ENCODE measurements at regions not wholly inside any gene's neighbourhood (a gene's known extent, or its start where the extent isn't known, plus 50 kb on each side); places are given as distances from the start of the nearest gene placed in this dataset. TPM values are rescaled to one million over a fixed set of nuclear protein-coding genes. Genes with fewer than 3 reads are reported as not detected.

DNA sequence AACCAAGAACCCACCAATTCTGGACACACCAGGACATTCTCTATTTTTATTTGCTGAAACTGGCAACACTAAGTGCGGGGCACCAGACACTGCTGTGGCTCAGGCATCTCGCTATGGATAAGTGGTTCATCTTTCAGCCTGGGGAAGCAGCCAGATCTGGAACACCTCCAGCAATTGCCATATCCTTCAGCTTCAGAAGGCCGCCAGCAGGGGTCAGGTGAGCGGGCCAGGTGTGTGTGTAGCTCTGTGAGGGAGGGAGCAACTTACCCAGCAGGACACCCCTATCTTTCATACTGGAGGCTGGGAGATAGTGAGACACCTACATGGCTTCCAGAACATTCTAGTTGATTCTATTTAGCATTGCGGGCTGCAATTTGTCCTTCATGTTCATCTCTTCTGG lies 57.0 kb upstream of the GBA3 start:
- TF ChIP-seq, protein P1, sequence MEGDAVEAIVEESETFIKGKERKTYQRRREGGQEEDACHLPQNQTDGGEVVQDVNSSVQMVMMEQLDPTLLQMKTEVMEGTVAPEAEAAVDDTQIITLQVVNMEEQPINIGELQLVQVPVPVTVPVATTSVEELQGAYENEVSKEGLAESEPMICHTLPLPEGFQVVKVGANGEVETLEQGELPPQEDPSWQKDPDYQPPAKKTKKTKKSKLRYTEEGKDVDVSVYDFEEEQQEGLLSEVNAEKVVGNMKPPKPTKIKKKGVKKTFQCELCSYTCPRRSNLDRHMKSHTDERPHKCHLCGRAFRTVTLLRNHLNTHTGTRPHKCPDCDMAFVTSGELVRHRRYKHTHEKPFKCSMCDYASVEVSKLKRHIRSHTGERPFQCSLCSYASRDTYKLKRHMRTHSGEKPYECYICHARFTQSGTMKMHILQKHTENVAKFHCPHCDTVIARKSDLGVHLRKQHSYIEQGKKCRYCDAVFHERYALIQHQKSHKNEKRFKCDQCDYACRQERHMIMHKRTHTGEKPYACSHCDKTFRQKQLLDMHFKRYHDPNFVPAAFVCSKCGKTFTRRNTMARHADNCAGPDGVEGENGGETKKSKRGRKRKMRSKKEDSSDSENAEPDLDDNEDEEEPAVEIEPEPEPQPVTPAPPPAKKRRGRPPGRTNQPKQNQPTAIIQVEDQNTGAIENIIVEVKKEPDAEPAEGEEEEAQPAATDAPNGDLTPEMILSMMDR (IDR thresholded peaks at IDR 0.05; ENCODE audit: poor library complexity) = no peak
- no peak for TF ChIP-seq EZH2 (IDR thresholded peaks at IDR 0.05; ENCODE audit: borderline replicate concordance)
- no peak for TF ChIP-seq EZH2phosphoT487 (IDR thresholded peaks at IDR 0.05; ENCODE audit: low read depth, severe bottlenecking, unreplicated experiment)
- no peaks in the 10 kb centered on the region for H3K27me3 ChIP-seq
- H3K9me2 ChIP-seq (replicated peaks; ENCODE audit: insufficient read depth) = no peaks in the 10 kb centered on the region
- no peak overlapping the region for H3K4me2 ChIP-seq
- H3K9me3 ChIP-seq (ENCODE audit: low read depth) = no peaks in the 10 kb centered on the region
- H3K27ac ChIP-seq = no peak overlapping the region
- no peaks in the 10 kb centered on the region for H3K4me1 ChIP-seq (ENCODE audit: insufficient read depth)
- no peaks in the 10 kb centered on the region for H3K36me3 ChIP-seq (replicated peaks; ENCODE audit: insufficient read depth, low read depth)
- no peak for DNase-seq (ENCODE audit: low spot score)
- no peak overlapping the region for H3K4me3 ChIP-seq
- WGBS (ENCODE audit: low lambda C conversion rate, missing lambda C conversion rate) = 91% methylated on average over 5 of the region's 5 CpGs
- H4K20me1 ChIP-seq (ENCODE audit: insufficient read depth, poor library complexity, severe bottlenecking) = no peaks in the 10 kb centered on the region
- H2AFZ ChIP-seq = no peak overlapping the region
- no peaks in the 10 kb centered on the region for H3K79me2 ChIP-seq

DNA sequence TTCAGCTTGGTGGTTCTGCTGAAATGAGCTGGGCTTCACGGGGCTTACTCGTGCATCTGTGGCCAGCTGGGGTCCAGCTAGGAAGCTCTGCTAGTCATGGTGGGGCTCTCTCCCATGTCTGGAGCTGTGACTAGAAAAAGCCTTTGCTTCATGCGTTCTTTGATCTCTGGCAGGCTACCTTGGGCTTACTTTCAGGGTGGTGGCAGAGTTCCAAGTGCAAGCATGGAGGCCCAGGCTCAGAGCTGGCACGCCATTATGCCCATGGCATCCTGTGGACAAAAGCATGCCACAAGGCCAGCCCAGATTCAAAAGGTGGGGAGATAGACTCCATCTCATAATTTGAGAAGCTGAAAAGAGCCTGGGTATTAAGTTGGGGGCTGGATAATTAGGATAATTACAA lies 55.4 kb upstream of the GBA3 start:
- WGBS (ENCODE audit: low lambda C conversion rate, missing lambda C conversion rate) = 86% methylated on average over 4 of the region's 4 CpGs
- H3K9me3 ChIP-seq (ENCODE audit: low read depth) = no peaks in the 10 kb centered on the region

More for the DNA sequence above, 55.4 kb upstream of the GBA3 start:
- DNase-seq (ENCODE audit: low spot score) = no peak
- H3K9me2 ChIP-seq (replicated peaks; ENCODE audit: insufficient read depth) = no peaks in the 10 kb centered on the region
- no peaks in the 10 kb centered on the region for H3K79me2 ChIP-seq
- no peaks in the 10 kb centered on the region for H3K27me3 ChIP-seq
- no peaks in the 10 kb centered on the region for H3K4me1 ChIP-seq (ENCODE audit: insufficient read depth)
- H3K4me2 ChIP-seq = no peak overlapping the region
- H3K4me3 ChIP-seq = no peak overlapping the region
- H2AFZ ChIP-seq = no peak overlapping the region
- H3K36me3 ChIP-seq (replicated peaks; ENCODE audit: insufficient read depth, low read depth) = no peaks in the 10 kb centered on the region
- TF ChIP-seq EZH2phosphoT487 (IDR thresholded peaks at IDR 0.05; ENCODE audit: low read depth, severe bottlenecking, unreplicated experiment) = no peak
- TF ChIP-seq, protein P1 (IDR thresholded peaks at IDR 0.05; ENCODE audit: poor library complexity) = no peak
- TF ChIP-seq EZH2 (IDR thresholded peaks at IDR 0.05; ENCODE audit: borderline replicate concordance) = no peak
- no peaks in the 10 kb centered on the region for H4K20me1 ChIP-seq (ENCODE audit: insufficient read depth, poor library complexity, severe bottlenecking)
- H3K27ac ChIP-seq = no peak overlapping the region

Small RNA genes in the stretch of these regions (small RNA-seq; reads per million reads assigned to genes)
- not detected for gene AC098583.1
